HG03439 (cell line): ENCODE measurements at regions not wholly inside any gene's neighbourhood (a gene's known extent, or its start where the extent isn't known, plus 50 kb on each side); places are given as distances from the start of the nearest gene placed in this dataset.
"Not testable (repeated sequence)": the region's sequence is repeated elsewhere in the genome, so short reads cannot be mapped to it uniquely, and the experiment has no call there.

Experiments
- ATAC-seq: cut with Tn5 transposase; IDR thresholded peaks from one replicate; pipeline ENCODE4 v1.9.1; 2021; ENCODE audit warnings: mild to moderate bottlenecking, moderate library complexity; ENCODE audit not compliant: unreplicated experiment

DNA sequence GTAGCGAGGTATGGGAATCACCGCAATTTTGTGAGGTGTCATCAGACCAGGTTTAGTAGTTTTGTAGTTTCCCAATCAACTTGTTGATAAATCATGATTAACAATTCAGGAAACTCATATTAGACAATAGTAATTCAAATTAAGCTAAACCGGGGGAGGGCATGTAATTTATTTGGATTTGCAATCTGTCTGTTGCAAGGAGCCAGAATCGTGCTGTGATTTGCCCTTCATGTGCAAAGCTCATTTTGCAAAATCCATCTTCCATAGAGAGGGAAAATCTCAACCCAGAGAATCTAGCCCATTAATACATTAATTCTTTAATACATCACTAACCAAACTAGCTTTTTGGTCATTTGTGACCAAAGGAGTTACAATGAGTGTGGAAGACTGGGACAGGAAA, 164.7 kb upstream of the TRPM3 start:
- no peak for ATAC-seq

DNA sequence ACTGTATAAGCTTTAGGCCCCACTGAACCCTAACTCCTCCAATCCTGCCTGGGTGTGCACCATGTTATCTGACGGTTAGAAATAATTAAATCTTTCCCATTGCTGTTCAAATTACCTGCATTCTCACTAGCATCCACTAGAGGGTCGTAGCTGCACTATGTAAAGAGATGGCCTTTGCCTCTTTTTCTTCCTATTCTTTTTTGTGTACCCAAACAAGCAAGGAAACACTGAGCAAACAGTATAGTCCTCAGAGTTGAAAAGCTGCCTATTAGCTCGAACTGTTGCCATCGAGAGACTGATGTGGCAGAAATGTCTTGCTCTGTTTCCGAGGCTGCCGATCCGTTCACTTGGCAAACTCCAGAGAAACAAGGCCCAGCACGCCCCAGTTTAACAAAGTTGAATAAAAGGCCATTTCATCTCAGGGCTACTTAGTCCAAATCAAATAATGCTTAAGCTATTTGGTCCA, 163.8 kb upstream of the TRPM3 start:
- peak; percentile 84 for ATAC-seq

DNA sequence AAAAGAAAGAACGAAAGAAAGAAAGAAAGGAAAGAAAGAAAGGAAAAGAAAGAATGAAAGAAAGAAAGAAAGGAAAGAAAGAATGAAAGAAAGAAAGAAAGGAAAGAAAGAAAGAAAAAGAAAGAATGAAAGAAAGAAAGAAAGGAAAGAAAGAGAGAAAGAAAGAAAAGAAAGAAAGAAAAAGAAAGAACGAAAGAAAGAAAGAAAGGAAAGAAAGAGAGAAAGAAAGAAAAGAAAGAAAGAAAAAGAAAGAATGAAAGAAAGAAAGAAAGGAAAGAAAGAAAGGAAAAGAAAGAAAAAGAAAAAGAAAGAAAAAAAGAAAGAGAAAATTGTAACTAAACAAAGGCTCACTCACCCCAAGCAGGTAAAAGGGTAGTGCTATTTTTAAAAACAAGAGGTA, 160.7 kb upstream of the TRPM3 start:
- not testable (repeated sequence) for ATAC-seq

DNA sequence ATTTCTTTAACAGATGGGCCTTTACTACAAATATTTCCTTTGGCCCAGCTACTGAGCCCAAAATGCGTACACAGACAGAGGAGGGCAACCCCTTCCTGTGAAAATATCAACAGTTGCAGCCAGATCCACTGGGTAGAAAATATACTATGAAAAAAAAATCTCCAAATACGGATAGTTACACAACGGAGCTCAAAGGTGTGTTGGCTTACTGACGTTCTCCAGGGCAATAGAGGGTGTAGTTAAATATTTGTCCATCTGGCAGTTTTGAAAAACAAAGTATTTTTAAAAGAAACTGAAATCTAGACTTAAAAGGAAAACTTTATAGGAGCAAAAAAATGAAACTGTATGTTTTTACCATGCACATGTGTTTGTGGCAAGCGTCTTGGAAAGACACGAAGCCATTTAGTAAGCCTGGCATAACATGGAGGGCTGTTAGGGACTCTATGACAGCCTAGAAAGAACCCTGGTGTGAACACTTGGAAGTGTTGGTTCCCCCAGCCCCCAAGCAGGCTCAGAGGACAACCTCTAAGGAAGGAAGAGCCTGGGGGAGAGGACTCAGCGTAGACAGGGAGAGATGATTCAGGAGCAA, 157.8 kb upstream of the TRPM3 start:
- no peak for ATAC-seq

DNA sequence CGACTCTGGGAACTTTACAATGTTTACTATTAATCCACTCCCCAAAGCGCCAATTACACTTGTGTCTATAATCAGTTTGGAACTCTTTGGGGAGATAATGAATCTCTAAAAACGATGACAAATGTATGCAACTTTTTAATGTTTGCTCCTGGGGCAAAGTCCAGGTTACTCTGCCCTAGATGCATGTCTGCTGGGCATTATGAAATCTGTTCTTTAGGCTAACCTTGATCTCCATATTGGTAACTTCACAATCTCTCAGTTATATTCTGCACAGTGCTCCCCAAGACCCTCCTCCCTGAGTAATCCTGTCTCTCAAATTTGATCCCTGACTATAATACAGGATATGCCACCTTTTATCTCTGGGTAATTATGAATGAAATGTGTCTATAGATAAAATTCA, 152.2 kb upstream of the TRPM3 start:
- ATAC-seq: no peak

DNA sequence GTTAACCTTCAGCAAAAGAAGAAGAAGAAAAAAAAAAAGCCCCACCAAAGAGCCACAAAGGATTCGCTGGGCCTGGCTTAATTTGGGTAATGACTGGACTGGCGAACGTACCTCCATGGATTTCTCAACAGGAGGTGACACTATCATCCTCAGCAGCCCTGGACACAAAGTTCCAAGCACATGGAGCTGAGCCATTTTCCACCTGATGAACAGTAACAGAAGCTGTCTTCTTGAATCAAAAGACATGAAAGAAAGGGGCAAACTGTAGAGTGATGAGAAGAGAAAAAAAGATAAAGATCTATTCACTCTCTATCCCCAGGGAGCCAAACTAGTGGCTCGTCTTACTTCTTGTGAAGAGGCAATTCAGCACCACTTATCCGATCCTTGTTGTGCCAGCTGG, 150.2 kb upstream of the TRPM3 start:
- ATAC-seq: no peak

DNA sequence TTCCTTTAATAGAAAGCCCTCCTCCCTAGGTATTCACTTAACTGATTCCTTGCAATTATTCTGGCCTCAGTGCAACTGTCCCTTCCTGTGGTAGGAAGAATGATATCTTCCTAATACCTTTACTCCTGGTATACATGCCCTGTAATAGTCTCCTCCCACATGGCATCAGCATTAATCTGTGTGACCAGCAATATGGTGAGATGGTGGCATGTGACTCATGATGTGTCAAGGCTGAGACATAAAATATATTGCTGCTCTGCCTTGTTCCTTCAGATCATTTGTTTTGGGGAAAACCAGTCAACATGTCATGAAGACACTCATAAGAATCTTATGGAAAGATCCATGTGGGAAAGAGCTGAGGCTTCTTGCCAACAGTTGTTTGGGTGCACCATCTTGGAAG, 149.1 kb upstream of the TRPM3 start:
- ATAC-seq: no peak

DNA sequence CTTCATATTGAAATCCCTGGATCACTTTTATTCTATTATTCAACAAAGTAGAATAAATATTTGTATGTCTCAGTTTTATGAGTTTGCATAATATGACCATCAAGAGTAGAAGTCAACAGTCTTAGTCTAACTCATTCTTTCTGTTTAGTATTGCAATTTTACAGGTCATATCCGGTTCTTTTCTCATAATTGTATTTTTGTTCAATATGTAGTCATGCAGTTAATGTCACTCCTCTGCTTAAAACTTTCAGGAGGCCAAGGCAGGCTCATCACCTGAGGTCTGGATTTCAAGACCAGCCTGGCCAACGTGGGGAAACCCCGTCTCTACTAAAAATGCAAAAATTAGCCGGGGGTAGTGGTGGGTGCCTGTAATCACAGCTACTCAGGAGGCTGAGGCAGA, 148.4 kb upstream of the TRPM3 start:
- ATAC-seq: no peak

DNA sequence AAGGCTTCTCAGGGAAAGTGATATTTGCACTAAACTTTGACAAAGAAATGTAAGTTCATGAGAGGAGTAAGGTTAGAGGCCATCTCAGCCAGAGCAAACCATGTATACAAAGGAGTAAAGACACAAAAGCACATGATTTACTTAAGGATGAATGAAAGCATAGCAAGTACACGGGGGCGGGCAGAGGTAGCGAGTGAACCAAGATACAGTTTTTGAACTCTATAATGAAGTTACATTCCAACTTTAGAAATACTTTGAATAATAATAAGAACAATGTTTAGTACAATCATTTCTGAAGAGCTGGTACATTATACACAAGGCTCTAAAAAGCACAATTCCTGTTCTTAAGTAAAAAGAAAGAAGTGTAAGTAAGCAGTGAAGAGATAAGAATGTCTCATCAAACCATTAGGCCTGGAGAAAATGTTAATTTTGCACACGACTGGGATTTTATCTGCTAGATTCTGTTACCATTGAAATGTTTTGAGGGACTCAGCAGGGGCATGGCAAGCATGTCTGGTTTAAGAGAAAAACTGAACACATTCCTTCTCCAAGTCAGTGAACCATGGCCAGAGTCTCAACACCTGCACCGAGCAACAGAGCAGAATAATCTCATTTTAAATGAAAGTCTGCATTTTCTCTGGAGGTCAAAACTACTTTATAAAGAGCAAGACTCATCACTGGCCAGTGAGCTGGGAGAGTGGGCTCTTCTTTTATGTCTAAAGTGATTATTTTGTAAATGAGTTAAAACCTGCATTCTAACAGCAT, 147.6 kb upstream of the TRPM3 start:
- no peak for ATAC-seq

DNA sequence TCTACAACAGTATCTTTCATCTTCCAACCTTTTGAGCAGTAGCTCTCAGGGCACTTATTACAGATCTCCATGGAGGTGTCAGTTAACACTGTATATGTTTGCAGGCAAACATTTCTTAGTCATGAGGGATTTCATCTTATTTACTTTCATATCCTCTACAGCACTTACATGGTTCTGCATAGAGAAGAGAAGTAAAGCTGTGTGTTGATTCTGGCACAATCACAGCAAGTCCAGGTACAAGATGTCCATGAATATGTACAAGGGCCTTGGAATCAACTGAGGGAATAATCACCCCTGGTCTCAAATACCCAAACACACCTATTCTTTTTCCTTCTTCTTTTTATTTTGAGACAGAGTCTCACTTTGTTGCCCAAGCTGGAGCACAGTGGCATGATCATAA, 142.0 kb upstream of the TRPM3 start:
- no peak for ATAC-seq

DNA sequence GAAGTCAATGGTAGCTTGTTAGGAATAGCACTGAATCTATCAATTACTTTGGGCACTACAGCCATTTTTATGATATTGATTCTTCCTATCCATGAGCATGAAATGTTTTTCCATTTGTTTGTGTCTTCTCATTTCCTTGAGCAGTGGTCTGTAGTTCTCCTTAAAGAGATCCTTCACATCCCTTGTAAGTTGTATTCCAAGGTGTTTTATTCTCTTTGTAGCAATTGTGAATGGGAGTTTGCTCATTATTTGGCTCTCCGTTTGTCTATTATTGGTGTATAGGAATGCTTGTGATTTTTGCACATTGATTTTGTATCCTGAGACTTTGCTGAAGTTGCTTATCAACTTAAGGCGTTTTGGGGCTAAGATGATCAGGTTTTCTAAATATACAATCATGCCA, 139.0 kb upstream of the TRPM3 start:
- ATAC-seq: not testable (repeated sequence)

DNA sequence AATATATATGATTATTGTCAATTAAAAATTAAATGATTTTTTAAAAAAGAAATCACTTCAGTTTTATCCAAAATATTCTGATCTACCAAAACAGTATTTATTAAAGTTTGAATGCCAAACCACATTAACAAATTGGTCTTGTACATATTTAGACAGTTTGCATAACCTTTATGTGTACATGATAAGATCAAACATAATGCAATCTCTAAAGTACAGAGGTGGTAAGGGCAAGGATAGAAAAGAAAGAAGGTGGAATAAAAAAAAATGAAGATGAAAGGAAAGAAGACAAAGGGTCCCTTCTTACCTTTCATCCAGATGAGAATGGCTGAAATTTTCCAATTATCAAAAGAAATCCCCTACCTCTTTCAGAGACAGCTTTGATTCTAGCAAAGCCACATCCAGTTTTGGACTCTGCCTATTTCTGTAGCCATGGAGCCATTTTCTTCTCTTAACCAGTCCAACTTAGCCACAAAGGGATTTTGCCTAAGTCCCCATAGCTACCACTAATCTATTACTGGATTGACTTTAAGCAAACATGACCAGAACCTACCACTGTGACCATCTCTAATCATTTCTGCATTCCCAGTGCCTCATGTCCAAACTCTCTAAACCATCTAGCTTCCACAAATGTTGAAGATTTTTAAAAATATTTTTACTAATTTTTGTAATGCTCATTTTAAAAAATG, 133.3 kb upstream of the TRPM3 start:
- no peak for ATAC-seq

DNA sequence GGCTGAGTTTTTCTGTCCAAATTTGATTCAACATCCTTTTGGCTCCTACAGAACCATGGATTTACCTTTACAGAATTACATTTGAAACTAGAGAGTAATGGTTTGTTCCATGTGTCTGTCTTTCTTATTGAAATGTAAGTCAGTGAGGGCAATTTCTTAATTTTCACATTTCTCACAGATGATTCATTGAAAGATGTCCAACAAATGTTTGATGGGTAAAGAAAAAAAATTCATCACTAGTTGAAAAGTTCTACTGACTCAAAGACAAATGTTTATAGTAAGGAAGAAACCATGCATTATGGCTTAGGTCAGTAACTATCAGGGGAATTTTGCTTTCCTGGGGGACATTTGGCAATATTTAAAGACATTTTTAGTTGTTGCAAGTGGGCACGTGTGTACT, 131.6 kb upstream of the TRPM3 start:
- no peak for ATAC-seq

DNA sequence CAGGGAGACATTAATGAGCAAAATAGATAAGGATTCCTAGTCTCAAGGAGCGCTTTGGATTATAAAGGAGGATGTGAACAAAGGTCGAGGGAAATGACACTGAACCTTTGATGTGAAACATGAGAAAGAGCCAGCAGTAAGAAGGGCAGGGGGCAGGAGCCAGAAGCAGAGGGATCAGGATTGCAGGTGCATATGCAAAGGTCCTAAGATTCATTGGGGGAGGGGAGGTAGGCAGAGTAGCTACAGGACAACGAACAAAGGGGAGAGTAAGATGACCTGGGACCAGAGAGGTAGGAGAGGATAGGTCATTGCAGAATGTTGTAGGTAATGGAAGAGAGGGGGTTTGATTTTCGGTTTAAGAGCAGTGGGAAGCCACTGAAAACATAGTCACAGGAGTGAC, 129.2 kb upstream of the TRPM3 start:
- no peak for ATAC-seq

DNA sequence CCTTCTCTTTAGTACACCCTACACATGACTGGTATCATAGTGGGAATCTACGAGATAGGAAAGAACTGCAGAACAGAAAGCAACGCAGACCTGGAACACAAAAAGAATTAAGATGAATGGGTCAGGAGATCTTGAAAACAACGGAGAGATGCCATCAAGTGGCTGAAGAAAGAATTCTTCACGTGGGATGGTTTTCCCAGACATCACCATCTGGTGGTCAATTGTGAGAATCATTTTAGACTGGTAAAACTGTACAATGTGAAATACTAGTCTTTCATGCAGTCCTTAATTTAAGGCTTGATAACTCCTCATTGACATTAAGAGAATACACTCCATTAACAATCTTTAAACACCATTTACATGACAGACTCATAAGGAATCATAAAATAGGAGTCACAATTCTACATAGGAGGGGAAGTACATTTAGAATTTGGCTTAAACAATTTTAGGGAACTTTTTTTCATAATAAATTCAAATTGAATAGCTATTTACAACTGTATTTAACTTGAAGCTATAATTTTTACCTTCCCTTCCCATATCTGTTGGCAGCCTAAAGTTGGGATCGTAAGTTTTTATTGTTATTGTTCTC, 128.4 kb upstream of the TRPM3 start:
- peak; percentile 70 for ATAC-seq

DNA sequence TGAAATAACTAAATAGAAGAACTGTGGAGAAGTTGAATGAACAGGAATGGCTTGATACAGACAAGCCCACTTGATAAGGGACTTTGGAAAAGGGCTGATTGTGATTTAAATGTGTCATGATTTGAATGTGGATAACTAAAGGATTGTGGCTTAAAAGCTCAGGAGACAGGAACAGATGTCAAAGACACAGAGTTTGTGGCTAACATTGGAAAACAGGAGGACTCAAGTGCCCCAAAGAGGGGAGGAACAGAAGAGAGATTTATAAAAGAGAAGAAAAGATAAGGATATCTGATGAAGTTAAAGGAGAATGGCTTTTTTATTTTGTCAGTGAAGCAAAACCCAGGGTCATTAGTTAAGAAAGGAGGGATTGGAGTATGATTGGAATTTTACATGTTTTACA, 124.2 kb upstream of the TRPM3 start:
- ATAC-seq: no peak

DNA sequence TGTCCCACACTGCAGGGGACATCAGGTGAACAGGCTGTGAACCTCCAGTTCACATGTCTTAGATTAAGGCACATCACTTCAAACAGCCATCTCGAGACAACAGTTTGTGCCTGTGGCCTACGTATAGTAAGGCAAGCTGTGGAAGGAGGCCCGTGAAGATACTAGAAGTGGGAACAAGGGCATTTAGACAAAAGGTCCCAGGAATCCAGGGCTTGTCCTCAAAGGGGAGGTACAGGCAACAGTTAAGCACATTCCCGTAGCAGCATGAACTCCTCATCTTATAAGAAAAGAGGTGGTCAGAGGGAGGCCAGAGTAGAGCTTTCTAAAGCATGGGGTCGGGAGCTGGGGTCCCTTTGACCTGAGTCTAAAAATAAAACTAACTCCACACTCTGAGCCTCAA, 122.5 kb upstream of the TRPM3 start:
- ATAC-seq: no peak

DNA sequence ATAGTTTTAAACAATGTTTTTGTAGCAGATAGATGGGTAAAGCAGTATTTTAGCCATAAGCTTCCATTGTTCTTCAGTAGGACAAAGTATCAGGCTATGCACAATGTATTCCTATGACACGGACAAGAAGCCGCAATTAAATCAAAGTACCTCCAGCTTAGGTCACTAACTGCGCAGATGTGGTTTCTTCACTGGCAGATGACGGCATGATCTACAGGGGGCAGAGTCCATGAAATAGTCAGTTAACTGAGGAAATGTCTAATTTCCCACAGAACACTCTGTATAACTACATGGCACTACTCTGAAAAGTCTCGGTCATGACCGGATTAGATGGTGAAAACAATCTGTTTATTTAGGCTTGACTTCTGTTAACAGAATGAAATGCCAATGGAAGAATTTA, 120.7 kb upstream of the TRPM3 start:
- no peak for ATAC-seq

DNA sequence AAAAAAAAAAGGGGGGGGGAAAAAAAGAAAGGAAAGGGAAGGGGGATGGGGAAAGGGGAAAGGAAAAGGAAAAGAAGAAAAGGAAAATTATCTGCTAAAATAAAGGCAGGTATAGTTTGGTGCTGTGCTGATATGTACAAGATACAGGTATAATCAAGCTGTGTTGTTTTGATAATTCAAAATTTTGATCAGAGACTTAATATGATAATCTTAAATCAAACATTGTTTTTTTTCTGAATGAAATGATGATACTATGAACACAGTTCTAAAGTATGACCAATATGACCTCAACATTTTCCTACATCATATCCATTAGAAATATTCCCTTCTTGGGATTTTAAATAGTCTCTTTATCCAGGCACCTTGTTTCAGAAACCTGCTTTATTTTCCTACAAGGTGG, 115.6 kb upstream of the TRPM3 start:
- no peak for ATAC-seq

DNA sequence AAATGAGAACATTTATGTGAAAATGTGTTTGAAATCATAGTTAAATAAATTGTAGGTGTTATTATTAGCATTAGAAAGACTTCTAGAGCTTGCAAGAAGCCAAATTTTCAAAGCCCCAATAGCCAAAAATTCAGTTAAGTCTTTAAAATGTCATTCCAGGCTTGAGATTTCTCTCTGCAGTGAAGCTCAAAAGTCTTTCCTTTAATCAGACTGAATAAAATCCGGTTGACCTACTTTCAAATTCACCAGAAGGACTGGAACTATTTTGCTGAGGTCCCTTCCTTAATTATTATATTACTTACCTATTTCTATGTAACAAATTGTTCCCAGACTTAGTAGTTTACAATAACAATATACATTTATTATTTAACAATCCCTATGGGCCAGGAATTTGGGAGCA, 112.2 kb upstream of the TRPM3 start:
- no peak for ATAC-seq

DNA sequence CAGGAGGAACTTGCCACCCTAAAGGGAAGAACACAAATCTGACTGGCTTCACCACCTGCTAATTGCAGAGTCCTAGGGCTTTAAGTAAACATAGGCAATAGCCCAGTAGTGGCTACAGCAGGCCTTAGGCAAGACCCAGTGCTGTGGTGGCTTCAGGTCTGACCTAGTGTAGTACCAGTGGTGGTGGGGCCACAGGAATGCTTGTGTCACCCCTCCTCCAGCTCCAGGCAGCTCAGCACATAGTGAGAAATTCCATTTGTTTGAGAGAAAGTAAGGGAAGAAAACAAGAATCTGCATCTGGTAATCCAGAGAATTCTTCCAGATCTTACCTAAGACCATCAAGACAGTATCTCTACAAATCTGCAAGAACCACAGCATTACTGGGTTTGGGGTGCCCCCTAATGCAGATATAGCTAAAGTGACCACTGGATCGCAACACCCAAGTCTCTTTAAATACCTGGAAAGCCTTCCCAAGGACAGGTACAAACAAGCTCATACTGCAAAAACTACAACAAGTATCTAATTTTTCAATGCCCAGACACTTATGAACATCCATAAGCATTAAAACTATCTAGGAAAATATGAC, 102.6 kb upstream of the TRPM3 start:
- ATAC-seq: no peak

DNA sequence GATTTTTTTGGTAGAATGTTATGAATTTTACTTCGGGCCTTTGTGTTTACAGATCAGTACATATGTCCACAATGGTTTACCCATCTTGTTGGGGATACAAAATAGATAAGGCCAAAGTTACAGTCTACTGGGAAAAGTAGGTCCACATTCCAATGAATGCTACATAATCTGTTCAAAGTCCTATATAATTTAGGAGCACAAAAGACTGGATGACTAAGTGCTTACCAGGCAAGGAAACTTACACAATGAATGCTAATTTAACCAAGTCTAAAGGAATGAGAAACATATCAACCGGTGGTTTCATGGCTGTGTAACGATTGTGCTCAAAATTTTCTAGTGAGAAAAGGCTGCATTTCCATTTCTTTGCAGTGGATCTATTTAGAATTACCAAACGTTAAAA, 97.4 kb upstream of the TRPM3 start:
- no peak for ATAC-seq
